Osteoblast (primary cell): ENCODE measurements at regions not wholly inside any gene's neighbourhood (a gene's known extent, or its start where the extent isn't known, plus 50 kb on each side); places are given as distances from the start of the nearest gene placed in this dataset.

Experiments used
- DNase-seq: peaks from one replicate; pipeline ENCODE4 v3.0.0; 2011; ENCODE audit warnings: low spot score, mixed read lengths; ENCODE audit not compliant: insufficient read length; ENCODE audit errors: missing footprints
- H2AFZ ChIP-seq: 2 replicates; pipeline ENCODE4 v1.6.0; 2011; ENCODE audit warnings: mild to moderate bottlenecking, low read length
- H3K27ac ChIP-seq: 2 replicates; pipeline ENCODE4 v1.5.1; 2011; ENCODE audit warnings: mild to moderate bottlenecking, low read depth, low read length, moderate library complexity
- H3K27me3 ChIP-seq: 2 replicates; pipeline ENCODE4 v1.6.0; 2012; ENCODE audit warnings: mild to moderate bottlenecking, control low read depth, inconsistent platforms, low read length, moderate library complexity; ENCODE audit not compliant: insufficient read depth
- H3K36me3 ChIP-seq: 2 replicates; pipeline ENCODE4 v1.5.1; 2011; ENCODE audit warnings: mild to moderate bottlenecking, low read length, control low read depth, moderate library complexity; ENCODE audit not compliant: insufficient read depth
- H3K4me1 ChIP-seq: 2 replicates; pipeline ENCODE4 v1.5.1; 2011; ENCODE audit warnings: mild to moderate bottlenecking, low read length, control low read depth, moderate library complexity; ENCODE audit not compliant: insufficient read depth
- H3K4me2 ChIP-seq: 2 replicates; pipeline ENCODE4 v1.6.0; 2011; ENCODE audit warnings: mild to moderate bottlenecking, low read length; ENCODE audit not compliant: insufficient read depth
- H3K4me3 ChIP-seq: fragments of 200-600 bp; sonication (generic); 3 replicates; pipeline ENCODE4 v1.5.1; 2012; ENCODE audit warnings: mild to moderate bottlenecking, low read length, inconsistent platforms; ENCODE audit not compliant: insufficient read depth
- H3K79me2 ChIP-seq: 2 replicates; pipeline ENCODE4 v1.6.0; 2012; ENCODE audit warnings: mild to moderate bottlenecking, low read length, control low read depth, inconsistent platforms; ENCODE audit not compliant: insufficient read depth
- H3K9me3 ChIP-seq: 2 replicates; pipeline ENCODE4 v1.5.1; 2011; ENCODE audit warnings: low read depth, low read length, control low read depth
- H4K20me1 ChIP-seq: 2 replicates; pipeline ENCODE4 v1.6.0; 2012; ENCODE audit warnings: mild to moderate bottlenecking, low read length, control low read depth; ENCODE audit not compliant: insufficient read depth
- CTCF ChIP-seq: IDR thresholded peaks from 2 replicates; pipeline ENCODE4 v1.5.1; 2011; ENCODE audit warnings: mild to moderate bottlenecking, low read depth, low read length, moderate library complexity; ENCODE audit errors: extremely low read depth

- Histone ChIP-seq H3K36me3 (no peaks in the 10 kb centered on the region), H3K79me2 (no peaks in the 10 kb centered on the region), H3K9me3 (no peaks in the 10 kb centered on the region)
Measured at GRCh38 chr11:69945157-69945556, 125.9 kb upstream of the FGF3 start.

GRCh38 chr11:69947059-69947792 is 128.0 kb upstream of the FGF3 start:
- DNase-seq = no peak
- H3K36me3 ChIP-seq = no peaks in the 10 kb centered on the region
- no peak overlapping the region for H3K4me2 ChIP-seq
- H3K79me2 ChIP-seq = no peaks in the 10 kb centered on the region
- no peak overlapping the region for H2AFZ ChIP-seq
- no peaks in the 10 kb centered on the region for H4K20me1 ChIP-seq
- no peak overlapping the region for H3K4me3 ChIP-seq
- H3K9me3 ChIP-seq = no peaks in the 10 kb centered on the region
- TF ChIP-seq CTCF = no peak
- H3K4me1 ChIP-seq = peaks cover 13% of the 10 kb centered on the region
- no peak overlapping the region for H3K27ac ChIP-seq
- H3K27me3 ChIP-seq = peaks cover 24% of the 10 kb centered on the region

More at GRCh38 chr11:69945157-69945556, 125.9 kb upstream of the FGF3 start:
- peaks cover 13% of the 10 kb centered on the region for H3K4me1 ChIP-seq
- no peak overlapping the region for H3K27ac ChIP-seq
- no peak for TF ChIP-seq CTCF
- H2AFZ ChIP-seq = no peak overlapping the region
- no peaks in the 10 kb centered on the region for H4K20me1 ChIP-seq
- H3K4me3 ChIP-seq = no peak overlapping the region
- no peak for DNase-seq
- H3K27me3 ChIP-seq = peaks cover 24% of the 10 kb centered on the region
- no peak overlapping the region for H3K4me2 ChIP-seq

- H3K36me3 ChIP-seq = no peaks in the 10 kb centered on the region
- peaks cover 13% of the 10 kb centered on the region for H3K4me1 ChIP-seq
- H3K4me2 ChIP-seq = no peak overlapping the region
- H3K9me3 ChIP-seq = no peaks in the 10 kb centered on the region
- no peaks in the 10 kb centered on the region for H4K20me1 ChIP-seq
- H2AFZ ChIP-seq = no peak overlapping the region
- peak; percentile 58 for DNase-seq
- H3K4me3 ChIP-seq = no peak overlapping the region
- H3K79me2 ChIP-seq = no peaks in the 10 kb centered on the region
- peaks cover 26% of the 10 kb centered on the region for H3K27me3 ChIP-seq
- no peak for TF ChIP-seq CTCF
- no peak overlapping the region for H3K27ac ChIP-seq
Measured at GRCh38 chr11:69947793-69948255, 128.6 kb upstream of the FGF3 start.

GRCh38 chr11:69948256-69949141 is 129.3 kb upstream of the FGF3 start:
- H3K4me2 ChIP-seq = no peak overlapping the region

More at GRCh38 chr11:69948256-69949141, 129.3 kb upstream of the FGF3 start:
- Histone ChIP-seq H3K4me3 (no peak overlapping the region), H4K20me1 (no peaks in the 10 kb centered on the region), H3K9me3 (no peaks in the 10 kb centered on the region), H3K4me1 (peaks cover 13% of the 10 kb centered on the region), H3K79me2 (no peaks in the 10 kb centered on the region), H3K27ac (no peak overlapping the region), H2AFZ (peak overlapping the region; percentile 0), H3K27me3 (peaks cover 29% of the 10 kb centered on the region), H3K36me3 (no peaks in the 10 kb centered on the region)
- peak; percentile 87 for DNase-seq
- TF ChIP-seq CTCF = no peak
